ENCODE measurements at regions not wholly inside any gene's neighbourhood (a gene's known extent, or its start where the extent isn't known, plus 50 kb on each side); places are given as distances from the start of the nearest gene placed in this dataset.

DNA sequence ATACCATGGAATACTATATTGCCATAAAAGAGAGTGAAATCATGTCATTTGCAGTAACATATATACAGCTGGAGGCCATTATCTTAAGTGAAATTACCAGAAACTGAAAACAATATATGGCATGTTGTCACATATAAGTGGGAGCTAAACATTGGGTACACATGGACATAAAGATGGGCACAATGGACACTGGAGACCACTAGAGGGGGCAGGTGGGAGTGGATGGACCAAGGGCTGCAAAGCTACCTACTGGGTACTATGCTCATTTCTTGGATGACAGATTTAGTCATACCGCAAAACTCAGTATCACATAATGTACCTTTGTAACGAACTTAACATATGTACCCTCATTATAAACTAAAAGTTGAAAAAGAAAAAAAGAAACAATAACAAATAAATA lies 1167.6 kb downstream of the NXPH1 start:
- no peak for TF ChIP-seq POLR2AphosphoS5 (IDR thresholded peaks at IDR 0.05)
- TF ChIP-seq, protein P1, sequence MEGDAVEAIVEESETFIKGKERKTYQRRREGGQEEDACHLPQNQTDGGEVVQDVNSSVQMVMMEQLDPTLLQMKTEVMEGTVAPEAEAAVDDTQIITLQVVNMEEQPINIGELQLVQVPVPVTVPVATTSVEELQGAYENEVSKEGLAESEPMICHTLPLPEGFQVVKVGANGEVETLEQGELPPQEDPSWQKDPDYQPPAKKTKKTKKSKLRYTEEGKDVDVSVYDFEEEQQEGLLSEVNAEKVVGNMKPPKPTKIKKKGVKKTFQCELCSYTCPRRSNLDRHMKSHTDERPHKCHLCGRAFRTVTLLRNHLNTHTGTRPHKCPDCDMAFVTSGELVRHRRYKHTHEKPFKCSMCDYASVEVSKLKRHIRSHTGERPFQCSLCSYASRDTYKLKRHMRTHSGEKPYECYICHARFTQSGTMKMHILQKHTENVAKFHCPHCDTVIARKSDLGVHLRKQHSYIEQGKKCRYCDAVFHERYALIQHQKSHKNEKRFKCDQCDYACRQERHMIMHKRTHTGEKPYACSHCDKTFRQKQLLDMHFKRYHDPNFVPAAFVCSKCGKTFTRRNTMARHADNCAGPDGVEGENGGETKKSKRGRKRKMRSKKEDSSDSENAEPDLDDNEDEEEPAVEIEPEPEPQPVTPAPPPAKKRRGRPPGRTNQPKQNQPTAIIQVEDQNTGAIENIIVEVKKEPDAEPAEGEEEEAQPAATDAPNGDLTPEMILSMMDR (IDR thresholded peaks at IDR 0.05), result no peak
- no peak for TF ChIP-seq POLR2A (IDR thresholded peaks at IDR 0.05)

All from upper lobe of left lung (tissue), 4 donors.